H1 (cell line): ENCODE measurements at regions not wholly inside any gene's neighbourhood (a gene's known extent, or its start where the extent isn't known, plus 50 kb on each side); places are given as distances from the start of the nearest gene placed in this dataset.

Experiments used
- HDAC6 ChIP-seq: IDR thresholded peaks from one replicate; pipeline ENCODE4 v1.7.1; 2012; ENCODE audit warnings: low read depth, mild to moderate bottlenecking, inconsistent platforms, low read length, moderate library complexity
- MAFK ChIP-seq: IDR thresholded peaks from 2 replicates; pipeline ENCODE4 v1.6.1; 2012; ENCODE audit warnings: low read depth, mild to moderate bottlenecking, improper control_type of control experiment, low read length
- POLR2A ChIP-seq, 2 experiments: IDR thresholded peaks; 1 replicate in 1 of 2; 2 replicates in 1 of 2; pipeline ENCODE4 v1.6.1; 2011; ENCODE audit warnings: low read depth in 2 of 2, low read length in 2 of 2, mild to moderate bottlenecking in 2 of 2; ENCODE audit errors: control extremely low read depth in 1 of 2

- TF ChIP-seq POLR2A (IDR thresholded peaks at IDR 0.05; ENCODE audit: control extremely low read depth in 1 of 2, low read depth in 2 of 2, low read length in 2 of 2) = no peak
- peak; percentile 6; the same call in 1 of the 2 replicates for TF ChIP-seq MAFK
- no peak for TF ChIP-seq HDAC6
Observed at GRCh38 chr6:166802401-166802800, 153.9 kb downstream of the RNASET2 start.
